ENCODE measurements at regions not wholly inside any gene's neighbourhood (a gene's known extent, or its start where the extent isn't known, plus 50 kb on each side); places are given as distances from the start of the nearest gene placed in this dataset.
"Not testable (repeated sequence)": the region's sequence is repeated elsewhere in the genome, so short reads cannot be mapped to it uniquely, and the experiment has no call there.

DNA sequence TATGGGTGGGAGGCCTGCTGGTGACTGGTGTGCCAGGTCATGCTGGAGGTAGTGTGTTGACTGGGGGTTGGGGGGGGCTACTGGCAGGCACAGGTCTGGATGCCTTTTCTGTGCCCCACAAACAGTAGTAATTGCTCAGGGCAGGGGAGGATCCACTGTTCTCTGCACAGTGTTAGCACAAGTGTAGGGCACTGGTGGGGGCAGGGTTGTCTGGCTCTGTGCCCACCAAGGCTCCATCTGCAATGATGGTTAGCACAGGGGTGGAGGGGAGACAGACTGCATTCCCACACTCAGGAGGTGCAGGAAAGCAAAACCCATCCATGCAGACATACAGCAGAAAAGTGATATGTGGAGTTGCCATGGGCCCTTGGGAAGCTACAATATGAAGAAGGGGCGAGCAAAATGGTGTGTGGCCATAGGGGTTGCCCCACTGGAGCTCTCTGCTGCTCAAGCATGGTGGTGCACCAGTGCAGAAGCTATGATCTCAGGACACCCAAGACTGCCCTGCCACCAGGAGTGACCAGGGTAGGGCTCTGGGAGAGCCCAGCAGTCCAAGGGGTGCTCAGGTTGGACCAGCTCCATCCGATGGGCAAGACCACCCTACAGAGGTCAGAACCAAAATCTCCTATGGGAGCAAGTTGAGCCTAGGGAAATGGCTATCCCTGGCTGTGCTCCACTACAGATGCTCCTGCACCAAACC is 122.2 kb upstream of the KCTD3 start (continued):
- TF ChIP-seq, protein P1, sequence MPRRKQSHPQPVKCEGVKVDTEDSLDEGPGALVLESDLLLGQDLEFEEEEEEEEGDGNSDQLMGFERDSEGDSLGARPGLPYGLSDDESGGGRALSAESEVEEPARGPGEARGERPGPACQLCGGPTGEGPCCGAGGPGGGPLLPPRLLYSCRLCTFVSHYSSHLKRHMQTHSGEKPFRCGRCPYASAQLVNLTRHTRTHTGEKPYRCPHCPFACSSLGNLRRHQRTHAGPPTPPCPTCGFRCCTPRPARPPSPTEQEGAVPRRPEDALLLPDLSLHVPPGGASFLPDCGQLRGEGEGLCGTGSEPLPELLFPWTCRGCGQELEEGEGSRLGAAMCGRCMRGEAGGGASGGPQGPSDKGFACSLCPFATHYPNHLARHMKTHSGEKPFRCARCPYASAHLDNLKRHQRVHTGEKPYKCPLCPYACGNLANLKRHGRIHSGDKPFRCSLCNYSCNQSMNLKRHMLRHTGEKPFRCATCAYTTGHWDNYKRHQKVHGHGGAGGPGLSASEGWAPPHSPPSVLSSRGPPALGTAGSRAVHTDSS (tag by site-specific recombination; IDR thresholded peaks at IDR 0.05) = no peak
- TF ChIP-seq KLF8 (tag by site-specific recombination; IDR thresholded peaks at IDR 0.05) (no peak), ZIC2 (tag by site-specific recombination; IDR thresholded peaks at IDR 0.05) (no peak)

DNA sequence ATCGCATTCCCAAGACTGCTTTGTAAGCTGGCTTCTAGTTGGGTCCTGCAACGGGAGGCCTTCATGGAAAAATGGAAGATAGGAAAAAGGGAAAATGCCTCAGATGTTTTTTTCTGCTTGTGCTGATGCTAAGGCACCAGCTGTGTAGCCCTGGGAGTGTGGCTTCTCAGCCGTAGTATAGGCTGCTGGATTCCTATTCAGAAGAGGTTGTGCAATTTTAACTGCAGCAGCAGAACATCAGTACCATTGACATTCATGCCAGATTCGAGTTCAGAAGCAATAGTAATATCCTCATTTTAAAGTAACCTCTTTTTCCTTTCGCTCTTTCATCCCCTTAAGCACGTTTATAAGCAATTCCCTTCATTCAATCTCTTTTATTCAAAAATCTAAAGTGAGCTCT is 119.1 kb upstream of the KCTD3 start:
- H3K9me3 ChIP-seq (ENCODE audit: control insufficient read depth, insufficient read depth, low read depth, low read length); CTCF ChIA-PET; H3K4me1 ChIP-seq (ENCODE audit: control insufficient read depth, insufficient read depth, low read length); POLR2A ChIA-PET; H3K36me3 ChIP-seq (ENCODE audit: control insufficient read depth in 2 of 2, insufficient read depth in 1 of 2, low read length in 2 of 2); H3K4me3 ChIP-seq (ENCODE audit: low read depth, low read length); H3K27ac ChIP-seq (ENCODE audit: extremely low read depth, low read depth, low read length): not testable (repeated sequence)

DNA sequence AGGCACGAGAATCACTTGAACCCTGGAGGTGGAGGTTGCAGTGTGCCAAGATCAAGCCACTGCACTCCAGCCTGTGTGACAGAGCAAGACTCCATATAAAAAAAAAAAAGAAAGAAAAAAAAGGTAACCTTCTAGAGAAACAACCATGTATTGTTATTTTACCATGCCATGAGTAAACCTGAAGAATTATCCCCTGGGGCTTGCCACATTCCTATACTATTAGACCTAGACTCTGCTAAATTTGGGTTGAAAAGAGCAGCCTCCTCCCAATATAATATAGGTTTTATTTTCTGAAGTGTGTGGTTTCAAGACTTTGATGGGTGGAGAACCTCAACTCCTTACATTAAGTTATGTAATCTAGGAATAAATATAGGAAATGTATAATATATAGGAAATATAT is 118.0 kb upstream of the KCTD3 start:
- POLR2A ChIA-PET; H3K27ac ChIP-seq (ENCODE audit: extremely low read depth, low read depth, low read length); H3K4me1 ChIP-seq (ENCODE audit: control insufficient read depth, insufficient read depth, low read length); H3K9me3 ChIP-seq (ENCODE audit: control insufficient read depth, insufficient read depth, low read depth, low read length); H3K36me3 ChIP-seq (ENCODE audit: control insufficient read depth in 2 of 2, insufficient read depth in 1 of 2, low read length in 2 of 2); H3K4me3 ChIP-seq (ENCODE audit: low read depth, low read length): not testable (repeated sequence)
- CTCF ChIA-PET = interaction anchor here (0.7 kb wide), 1 partner anchor 51 kb away, joined by 3 read pairs; no protein-coding TSS in a partner anchor

DNA sequence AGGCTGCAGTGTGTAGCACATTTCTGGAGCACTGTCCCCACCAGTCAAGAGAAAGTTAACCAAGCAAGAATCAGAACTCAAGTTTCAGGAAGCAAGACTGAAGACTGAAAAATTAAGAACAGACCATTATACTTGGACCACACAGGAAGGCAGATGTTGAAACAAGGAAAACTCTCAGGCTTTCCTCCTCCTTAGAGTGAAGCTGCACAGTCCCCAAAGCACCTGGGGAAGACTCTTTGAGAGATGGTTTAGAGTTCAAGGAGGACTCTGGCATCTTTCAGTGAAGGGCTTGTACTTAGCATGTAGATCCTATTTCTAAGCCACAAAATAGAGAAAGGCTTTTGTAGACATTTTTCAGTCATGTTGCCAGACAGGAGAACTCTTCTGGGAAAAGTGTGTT is 113.7 kb upstream of the KCTD3 start:
- Histone ChIP-seq H3K27ac (ENCODE audit: extremely low read depth, low read depth, low read length) (no peak overlapping the region), H3K4me1 (ENCODE audit: control insufficient read depth, insufficient read depth, low read length) (no peaks in the 10 kb centered on the region), H3K36me3 (ENCODE audit: control insufficient read depth in 2 of 2, insufficient read depth in 1 of 2, low read length in 2 of 2) (no peaks in the 10 kb centered on the region), H3K4me3 (ENCODE audit: low read depth, low read length) (no peak overlapping the region), H3K9me3 (ENCODE audit: control insufficient read depth, insufficient read depth, low read depth, low read length) (no peaks in the 10 kb centered on the region)
- CTCF ChIA-PET = no interaction called here
- POLR2A ChIA-PET = no interaction called here
- TF ChIP-seq, protein P2, sequence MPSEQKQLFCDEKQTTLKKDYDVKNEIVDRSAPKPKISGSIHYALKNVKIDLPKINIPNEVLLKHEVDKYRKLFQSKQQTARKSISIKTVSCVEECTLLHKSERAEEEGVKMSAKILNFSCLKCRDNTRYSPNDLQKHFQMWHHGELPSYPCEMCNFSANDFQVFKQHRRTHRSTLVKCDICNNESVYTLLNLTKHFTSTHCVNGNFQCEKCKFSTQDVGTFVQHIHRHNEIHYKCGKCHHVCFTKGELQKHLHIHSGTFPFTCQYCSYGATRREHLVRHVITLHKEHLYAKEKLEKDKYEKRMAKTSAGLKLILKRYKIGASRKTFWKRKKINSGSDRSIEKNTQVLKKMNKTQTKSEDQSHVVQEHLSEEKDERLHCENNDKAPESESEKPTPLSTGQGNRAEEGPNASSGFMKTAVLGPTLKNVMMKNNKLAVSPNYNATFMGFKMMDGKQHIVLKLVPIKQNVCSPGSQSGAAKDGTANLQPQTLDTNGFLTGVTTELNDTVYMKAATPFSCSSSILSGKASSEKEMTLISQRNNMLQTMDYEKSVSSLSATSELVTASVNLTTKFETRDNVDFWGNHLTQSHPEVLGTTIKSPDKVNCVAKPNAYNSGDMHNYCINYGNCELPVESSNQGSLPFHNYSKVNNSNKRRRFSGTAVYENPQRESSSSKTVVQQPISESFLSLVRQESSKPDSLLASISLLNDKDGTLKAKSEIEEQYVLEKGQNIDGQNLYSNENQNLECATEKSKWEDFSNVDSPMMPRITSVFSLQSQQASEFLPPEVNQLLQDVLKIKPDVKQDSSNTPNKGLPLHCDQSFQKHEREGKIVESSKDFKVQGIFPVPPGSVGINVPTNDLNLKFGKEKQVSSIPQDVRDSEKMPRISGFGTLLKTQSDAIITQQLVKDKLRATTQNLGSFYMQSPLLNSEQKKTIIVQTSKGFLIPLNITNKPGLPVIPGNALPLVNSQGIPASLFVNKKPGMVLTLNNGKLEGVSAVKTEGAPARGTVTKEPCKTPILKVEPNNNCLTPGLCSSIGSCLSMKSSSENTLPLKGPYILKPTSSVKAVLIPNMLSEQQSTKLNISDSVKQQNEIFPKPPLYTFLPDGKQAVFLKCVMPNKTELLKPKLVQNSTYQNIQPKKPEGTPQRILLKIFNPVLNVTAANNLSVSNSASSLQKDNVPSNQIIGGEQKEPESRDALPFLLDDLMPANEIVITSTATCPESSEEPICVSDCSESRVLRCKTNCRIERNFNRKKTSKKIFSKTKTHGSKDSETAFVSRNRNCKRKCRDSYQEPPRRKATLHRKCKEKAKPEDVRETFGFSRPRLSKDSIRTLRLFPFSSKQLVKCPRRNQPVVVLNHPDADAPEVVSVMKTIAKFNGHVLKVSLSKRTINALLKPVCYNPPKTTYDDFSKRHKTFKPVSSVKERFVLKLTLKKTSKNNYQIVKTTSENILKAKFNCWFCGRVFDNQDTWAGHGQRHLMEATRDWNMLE (tag by site-specific recombination; conservative IDR thresholded peaks at IDR 0.05; ENCODE audit: low read depth) = no peak
- TF ChIP-seq ZNF629 (tag by site-specific recombination; IDR thresholded peaks at IDR 0.05) (no peak), ZBTB17 (tag by site-specific recombination; IDR thresholded peaks at IDR 0.05) (no peak), ZFP69B (tag by site-specific recombination; IDR thresholded peaks at IDR 0.05) (no peak), ZNF404 (tag by site-specific recombination; IDR thresholded peaks at IDR 0.05) (no peak), ZNF202 (tag by site-specific recombination; IDR thresholded peaks at IDR 0.05; ENCODE audit: borderline replicate concordance) (no peak), ZNF521 (tag by site-specific recombination; IDR thresholded peaks at IDR 0.05) (no peak), ZNF112 (tag by site-specific recombination; IDR thresholded peaks at IDR 0.05) (no peak), ZNF266 (tag by site-specific recombination; IDR thresholded peaks at IDR 0.05; ENCODE audit: low read depth) (no peak), ZXDB (tag by site-specific recombination; IDR thresholded peaks at IDR 0.05) (no peak)
- TF ChIP-seq, protein P3, sequence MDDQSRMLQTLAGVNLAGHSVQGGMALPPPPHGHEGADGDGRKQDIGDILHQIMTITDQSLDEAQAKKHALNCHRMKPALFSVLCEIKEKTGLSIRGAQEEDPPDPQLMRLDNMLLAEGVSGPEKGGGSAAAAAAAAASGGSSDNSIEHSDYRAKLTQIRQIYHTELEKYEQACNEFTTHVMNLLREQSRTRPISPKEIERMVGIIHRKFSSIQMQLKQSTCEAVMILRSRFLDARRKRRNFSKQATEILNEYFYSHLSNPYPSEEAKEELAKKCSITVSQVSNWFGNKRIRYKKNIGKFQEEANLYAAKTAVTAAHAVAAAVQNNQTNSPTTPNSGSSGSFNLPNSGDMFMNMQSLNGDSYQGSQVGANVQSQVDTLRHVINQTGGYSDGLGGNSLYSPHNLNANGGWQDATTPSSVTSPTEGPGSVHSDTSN (CRISPR knock-in tag; IDR thresholded peaks at IDR 0.05) = no peak
- TF ChIP-seq, protein P4, sequence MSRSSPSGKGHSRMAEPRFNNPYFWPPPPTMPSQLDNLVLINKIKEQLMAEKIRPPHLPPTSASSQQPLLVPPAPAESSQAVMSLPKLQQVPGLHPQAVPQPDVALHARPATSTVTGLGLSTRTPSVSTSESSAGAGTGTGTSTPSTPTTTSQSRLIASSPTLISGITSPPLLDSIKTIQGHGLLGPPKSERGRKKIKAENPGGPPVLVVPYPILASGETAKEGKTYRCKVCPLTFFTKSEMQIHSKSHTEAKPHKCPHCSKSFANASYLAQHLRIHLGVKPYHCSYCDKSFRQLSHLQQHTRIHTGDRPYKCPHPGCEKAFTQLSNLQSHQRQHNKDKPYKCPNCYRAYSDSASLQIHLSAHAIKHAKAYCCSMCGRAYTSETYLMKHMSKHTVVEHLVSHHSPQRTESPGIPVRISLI (tag by site-specific recombination; IDR thresholded peaks at IDR 0.05) = no peak

Data from HEK293 (cell line).